HG03457 (cell line): ENCODE measurements at regions not wholly inside any gene's neighbourhood (a gene's known extent, or its start where the extent isn't known, plus 50 kb on each side); places are given as distances from the start of the nearest gene placed in this dataset.
"Not testable (repeated sequence)": the region's sequence is repeated elsewhere in the genome, so short reads cannot be mapped to it uniquely, and the experiment has no call there.

Experiments
- ATAC-seq: cut with Tn5 transposase; IDR thresholded peaks from one replicate; pipeline ENCODE4 v1.9.1; 2021; ENCODE audit warnings: moderate number of reproducible peaks; ENCODE audit not compliant: unreplicated experiment

DNA sequence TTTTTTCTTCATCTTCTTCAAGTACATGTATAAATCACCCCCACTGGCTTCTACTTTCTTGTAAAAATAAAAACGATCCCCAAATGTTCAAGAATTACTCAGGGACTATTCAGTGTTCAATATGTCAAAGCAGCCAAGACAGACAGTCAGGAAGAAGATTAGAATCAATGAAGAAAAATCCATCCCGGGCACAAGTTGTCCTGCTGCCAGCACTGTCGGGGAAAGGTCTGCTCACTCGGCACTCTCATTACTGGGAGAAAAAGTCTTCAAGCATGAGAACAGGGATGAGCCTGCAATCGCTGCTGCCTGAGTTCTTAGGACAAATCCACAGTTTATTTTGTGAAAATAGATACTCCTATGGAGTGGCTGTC is 482.8 kb upstream of the KLHL29 start:
- no peak for ATAC-seq

DNA sequence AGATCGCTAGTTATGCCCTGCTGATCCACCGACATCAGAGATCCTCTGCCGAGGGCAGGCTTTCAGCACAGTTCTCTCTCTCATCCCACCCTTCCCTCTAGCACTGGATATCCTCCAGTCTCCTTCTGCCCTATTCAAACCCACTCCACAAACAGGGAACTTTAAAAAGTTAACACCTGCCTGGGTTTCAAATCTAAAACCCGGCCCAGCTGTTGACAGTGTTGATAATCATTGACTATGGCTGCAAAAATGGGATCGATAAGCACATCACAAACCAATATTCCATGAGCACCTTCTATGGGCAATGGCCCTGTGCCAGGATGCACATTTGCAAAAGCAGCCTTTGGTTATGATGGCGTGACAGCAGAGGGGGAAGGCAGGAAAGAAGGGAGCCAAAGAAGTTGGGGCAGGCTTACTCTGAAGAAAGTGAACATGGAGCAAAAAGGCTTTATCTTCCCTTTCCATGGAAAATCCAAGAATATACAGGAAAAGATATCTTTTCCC is 482.3 kb upstream of the KLHL29 start:
- no peak for ATAC-seq

DNA sequence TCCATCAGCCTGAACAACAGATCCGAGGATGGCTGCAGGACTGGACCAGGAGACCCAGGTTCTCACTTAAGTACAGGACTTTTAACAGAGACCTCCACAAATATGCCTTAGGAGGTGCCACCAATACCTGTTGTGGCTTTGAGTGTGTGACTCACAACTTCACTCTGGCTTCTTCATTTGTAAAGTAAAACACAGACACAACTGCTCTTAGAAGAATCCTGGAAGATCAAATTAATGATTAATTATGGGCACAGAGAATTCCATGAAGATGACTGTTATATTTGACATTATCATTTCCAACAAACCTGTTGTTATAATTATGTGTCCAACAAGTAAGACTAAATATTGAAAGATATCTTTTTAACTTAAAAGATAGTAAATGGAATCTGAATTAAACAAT is 481.4 kb upstream of the KLHL29 start:
- no peak for ATAC-seq

DNA sequence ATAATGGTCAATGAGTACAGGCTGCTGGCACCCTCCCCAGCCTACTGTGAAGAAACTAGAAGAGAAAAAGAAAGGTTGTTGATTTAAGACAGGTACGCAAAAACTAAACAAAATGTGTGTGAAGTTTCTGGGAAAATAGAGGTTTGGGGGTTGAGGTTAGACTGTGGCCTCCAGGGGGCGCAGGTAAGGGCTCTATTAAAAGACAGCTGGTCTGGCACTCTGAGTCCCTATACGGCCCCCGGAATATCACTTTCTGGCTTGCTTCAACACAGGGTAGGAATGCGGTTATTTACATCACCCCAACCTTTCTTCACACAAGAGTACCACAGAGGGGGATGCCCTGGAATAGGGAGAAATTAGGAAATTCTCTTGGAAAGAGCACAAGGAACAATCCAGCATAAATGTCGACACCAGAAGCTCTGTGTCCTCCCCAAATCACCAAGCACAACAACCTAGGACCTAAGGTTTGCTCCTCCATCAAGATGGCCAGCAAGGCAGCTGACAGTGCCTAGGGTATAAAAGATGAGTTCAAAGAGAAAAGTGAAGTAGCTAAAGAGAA is 480.8 kb upstream of the KLHL29 start:
- no peak for ATAC-seq

DNA sequence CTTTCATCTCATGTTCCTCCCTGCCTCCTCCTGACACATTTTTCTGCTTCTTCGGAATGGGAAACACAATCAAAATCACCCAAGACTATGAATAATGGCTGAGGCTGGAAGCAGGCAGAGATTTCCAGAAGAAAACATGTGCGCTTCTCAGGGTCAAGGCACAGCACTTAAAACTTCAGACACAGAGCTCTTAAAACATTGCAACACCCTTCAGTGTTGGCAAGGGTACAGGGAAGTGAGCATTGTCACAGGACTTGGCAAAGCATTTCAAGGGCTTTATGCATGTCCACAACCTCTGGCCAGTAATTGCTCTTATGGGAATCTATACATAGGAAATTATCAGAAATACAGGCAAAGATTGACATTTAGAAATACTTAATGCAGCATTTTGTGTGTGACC is 477.6 kb upstream of the KLHL29 start:
- ATAC-seq = no peak

DNA sequence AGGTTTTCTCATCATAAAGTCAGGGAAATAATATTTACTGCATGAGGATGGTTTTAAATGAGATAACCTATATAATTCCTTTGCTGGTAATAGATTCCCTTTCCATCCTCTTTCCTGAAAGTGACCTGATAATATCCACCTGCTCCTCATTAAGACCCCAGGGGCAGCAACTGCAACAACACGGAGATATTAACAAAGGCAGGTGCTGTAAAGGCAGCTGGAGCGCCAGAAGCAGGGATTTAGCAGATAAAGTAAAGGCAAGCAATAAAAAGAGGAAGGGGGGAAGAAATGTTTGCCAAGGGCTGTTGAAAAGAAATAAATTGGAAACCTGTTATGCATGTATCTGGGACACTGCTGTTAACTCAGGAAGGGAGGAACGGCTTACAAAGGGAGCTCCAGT is 472.6 kb upstream of the KLHL29 start:
- no peak for ATAC-seq

DNA sequence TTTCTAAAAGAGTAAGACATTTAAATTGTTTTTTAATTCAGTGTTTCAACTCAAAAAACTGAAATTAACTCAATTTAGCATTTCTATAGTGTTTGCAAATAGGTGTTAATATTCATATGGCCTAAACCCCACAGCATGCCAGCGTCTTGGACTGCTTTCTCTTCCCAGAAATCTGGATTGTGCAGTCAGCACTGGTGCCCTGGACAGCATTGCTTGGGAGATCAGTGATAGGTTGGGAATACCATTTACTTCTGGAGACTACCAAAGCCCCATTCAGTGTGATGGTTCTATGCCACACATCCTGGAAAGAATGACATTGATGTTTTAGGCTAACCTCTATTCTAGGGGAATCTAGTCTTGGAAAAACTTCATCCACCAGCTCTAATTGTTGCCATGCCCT is 455.0 kb upstream of the KLHL29 start:
- ATAC-seq = no peak

DNA sequence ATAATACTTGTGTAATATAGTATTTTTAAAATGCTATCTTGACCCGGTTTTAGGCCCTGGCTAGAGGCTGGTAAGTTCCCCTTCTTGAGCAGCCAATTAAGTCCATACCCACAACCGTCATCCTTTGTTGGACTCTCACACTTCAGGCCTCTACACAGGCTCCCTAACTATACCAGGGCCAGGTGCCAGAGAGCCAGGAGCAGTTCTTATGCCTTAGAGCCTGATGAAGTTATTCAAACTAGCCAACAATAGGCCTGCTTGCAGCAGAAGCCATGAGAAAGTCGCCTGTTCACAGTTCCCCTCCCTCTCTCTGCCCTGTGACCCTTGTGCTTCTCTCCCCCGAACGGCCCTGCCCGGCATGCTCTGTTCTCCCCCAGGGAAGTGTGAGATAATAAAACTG is 454.2 kb upstream of the KLHL29 start:
- no peak for ATAC-seq

DNA sequence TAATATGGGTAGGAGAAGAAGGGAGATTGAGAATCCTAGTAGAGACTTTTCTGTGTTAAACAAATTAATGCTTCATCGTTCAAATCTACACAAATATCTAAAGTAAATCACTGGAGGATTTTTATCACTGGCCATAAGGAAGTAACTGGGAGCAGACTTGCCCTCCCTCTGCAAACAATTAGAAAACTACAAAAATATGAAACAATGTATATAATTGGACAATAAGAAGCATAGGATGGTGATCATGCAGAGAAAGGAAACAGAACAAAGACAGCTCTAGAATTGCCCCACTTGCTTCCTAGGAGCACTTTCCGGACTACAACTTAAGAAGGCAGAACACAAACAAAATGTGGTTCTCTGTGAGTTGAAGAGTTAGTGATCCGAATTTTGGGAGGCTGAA is 452.7 kb upstream of the KLHL29 start:
- ATAC-seq = no peak

DNA sequence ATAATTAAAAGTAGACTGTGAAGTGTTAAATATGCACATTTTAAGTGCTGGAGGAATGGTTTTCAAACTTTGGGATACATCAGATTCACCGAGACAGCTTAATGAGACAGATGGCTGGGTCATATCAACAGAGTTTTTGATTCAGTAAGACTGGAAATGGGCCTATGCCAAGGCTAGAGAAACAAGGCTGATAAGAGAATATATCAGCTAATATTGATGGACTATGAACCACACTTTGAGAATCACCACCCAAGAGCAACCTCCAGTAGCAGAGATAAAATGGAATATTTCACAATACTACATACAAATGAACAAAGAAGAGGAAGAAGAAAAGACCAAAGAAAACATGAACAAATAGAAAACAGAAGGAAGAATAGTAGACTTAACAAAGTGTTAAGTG is 450.2 kb upstream of the KLHL29 start:
- ATAC-seq = no peak

DNA sequence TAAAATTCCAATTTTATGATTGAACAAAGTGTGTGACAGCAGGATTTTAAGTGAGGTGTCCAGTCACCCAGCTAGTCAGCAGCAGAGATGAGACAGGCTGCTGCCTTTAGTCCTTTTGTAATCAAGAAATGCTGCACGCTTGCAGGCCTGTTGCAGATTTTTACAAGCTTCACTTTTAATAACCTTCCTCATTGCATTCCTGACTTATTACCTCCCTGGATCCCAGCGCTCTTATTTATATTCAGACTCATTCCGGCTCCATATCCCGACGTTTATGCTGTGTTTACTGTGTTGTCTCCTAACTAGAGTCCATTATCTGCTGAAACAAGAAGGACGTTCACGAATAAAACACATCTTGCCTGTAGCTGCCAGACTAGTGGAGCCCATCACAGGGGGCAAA is 442.5 kb upstream of the KLHL29 start:
- no peak for ATAC-seq

DNA sequence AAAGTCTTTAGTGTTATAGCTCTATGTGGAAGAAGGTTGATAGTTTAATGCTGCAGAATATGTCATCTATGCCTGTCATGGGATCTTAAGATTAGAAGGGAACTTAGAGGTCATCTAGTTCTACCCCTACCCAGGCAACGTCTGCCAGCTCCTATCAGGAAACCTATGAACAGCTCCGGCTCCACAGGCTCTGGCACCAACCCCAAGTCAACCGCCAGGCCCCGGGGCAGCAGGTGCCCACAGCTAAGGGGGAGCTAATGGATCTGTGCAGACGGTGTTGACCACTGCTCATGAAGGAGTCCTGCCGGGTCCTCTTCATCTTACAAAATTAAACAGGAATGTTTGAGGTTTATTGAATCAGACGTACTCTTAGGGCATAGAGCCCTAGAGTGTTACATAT is 440.8 kb upstream of the KLHL29 start:
- ATAC-seq = no peak

DNA sequence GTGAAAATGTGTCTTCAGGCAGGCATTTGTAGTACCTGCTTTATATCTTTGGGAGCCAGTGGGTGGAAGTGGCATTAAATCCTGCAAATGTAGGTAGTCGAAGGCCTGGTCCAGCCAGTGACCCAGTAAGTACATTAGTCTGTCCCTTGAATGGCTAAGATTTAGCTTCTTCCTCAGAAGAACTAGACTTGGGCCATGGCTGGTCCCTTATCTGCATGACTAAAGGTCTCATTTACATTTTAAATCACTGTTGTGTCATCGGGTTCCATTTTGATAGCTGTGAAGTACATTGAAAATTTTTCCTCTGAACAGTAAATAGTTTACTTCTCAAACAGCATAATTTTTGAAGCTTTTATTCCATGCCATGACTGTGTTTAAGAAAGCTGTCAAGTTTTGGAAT is 438.4 kb upstream of the KLHL29 start:
- no peak for ATAC-seq

DNA sequence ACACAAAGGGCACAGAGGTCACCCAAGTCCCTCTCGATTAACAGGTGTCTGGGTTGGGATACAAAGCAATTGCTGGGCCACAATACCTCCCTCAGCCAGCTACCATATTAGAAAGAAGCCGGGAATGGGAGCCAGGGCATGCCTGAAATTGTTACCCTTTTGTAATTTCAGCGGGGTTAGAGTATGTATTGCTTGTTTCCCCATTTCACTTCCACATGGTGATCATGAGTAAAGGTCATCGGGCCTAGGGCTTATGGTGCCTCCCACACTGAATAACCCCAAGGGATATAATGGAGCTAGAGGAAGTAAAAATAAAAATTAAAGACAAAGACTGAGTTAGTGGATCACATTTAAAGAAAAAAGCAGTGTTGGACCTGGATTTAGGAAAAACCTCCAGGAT is 437.2 kb upstream of the KLHL29 start:
- no peak for ATAC-seq

DNA sequence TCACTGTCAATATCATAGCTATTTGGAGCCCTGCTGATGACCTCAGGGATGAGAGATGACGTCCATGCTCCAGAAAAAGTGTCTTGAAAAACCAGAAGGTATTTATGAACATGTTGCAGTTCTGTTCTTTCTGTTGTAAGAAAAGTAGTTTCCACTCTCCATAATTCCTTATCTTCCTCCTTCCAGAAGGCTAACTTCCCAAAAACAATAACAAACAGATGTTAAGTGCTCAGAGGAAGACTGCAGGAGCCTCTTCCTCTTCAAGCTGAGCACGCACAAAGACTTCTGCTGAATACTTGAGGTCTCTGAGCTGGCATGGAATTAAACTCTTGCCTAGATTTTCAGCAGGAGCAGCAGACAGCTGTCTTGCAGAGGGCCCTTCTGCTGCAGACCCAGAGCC is 434.5 kb upstream of the KLHL29 start:
- no peak for ATAC-seq

DNA sequence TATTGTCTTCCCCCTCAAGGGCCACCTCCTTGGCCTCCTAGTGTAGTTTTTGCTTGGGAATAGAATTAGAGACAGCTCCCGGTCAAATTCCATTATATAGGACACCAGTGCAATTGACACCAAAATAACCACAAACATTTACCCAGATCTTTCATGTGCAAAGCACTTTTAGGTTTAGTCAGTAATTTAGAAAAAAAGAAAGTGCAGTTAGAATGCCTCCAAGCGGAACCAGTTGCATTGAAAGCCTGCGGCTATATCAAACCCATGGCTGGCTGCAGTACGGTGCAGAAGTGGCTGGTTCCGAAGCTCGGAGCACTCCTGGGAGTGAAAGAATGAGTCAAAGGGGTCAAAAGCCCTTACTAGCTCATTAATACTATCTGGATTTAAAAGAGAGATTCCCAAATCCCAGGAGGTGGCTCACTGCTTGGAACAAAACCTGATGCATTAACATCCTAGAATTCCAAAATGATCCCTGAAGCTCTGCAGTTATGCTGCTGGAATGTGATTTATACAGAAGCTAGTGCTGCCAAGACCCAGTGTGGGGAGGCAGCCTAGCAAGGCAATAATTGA is 432.2 kb upstream of the KLHL29 start:
- ATAC-seq = no peak

DNA sequence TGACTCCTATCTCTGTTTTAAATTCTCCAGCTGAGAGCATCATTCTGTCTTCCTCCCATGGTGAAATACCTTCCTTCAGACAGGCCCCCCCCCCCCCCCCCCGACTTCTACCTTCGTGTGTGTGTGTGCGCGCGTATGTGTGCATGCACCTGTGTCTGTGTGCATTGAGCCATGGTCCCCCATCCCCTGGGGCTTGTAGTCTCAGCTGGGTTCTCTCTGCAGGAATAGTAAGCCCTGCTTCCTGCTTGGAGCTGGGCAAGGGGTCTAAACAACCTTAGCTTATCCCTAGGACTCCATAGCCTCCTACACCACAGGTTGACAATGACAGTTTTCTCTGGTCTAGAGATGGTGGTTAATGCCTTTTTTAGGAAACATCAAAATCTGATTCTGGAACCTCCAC is 427.5 kb upstream of the KLHL29 start:
- no peak for ATAC-seq

DNA sequence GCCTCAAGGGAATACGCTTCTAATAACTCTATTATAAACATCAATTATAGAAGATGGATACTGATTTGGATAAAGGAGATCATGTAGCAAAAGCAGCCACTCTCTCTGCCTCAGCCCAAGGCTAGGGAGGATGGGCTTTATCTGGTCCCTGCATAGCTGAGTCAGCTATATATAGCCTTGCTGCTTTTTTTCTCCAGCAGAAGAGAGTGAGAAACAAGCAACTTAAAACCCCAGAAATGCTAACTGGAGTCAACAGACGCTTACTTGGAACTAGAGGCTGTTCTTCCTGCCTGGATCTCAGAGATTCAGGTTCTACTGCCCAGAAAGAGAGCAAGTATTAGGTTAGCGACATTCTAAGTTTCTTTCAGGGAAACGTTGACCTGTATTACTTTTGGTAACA is 426.7 kb upstream of the KLHL29 start:
- no peak for ATAC-seq

DNA sequence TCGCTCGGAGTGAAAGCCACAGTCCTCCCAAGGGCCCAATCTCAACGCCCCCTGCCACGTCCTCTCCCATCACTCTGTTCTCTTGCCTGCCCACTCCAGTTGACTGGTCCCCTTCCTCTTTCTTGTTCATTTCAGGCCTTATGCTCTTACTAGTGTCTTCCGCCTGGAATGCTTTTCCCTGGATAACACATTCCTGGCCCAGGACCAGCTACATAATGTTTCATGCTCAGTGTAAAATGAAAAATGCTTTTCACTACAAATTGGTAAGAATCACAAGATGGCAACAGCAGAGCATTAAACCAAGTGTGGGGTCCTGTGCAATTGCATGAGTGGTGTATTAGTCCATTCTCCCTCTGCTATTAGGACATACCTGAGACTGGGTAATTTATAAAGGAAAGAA is 417.2 kb upstream of the KLHL29 start:
- no peak for ATAC-seq

DNA sequence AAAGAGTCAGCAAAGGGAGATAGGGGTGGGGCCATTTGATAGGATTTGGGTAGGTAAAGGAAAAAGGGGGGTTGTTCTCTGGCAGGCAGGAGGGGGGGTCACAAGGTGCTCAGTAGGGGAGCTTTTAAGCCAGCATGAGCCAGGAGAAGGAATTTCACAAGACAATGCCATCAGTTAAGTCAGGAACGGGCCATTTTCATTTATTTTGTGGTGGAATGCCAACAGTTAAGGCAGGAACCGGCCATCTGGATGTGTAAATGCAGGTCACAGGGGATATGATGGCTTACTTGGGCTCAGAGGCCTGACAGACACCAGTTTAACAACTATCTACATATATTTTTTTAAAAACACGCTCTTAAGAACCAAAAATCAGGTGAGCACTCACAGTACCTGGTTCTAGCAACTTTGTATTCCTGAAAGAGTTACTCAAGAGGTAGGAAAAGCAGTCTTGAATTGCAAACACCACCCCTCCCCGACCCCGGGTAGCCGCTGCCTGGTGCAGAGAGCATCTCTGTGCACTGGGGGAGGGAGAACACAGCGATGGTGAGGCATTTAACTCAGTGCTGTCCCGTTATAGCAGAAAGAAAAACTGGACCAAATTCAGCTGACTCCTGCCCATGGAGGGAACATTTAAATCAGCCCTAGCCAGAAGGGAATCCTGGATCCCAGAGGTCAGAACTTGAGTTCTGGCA is 414.5 kb upstream of the KLHL29 start:
- no peak for ATAC-seq

DNA sequence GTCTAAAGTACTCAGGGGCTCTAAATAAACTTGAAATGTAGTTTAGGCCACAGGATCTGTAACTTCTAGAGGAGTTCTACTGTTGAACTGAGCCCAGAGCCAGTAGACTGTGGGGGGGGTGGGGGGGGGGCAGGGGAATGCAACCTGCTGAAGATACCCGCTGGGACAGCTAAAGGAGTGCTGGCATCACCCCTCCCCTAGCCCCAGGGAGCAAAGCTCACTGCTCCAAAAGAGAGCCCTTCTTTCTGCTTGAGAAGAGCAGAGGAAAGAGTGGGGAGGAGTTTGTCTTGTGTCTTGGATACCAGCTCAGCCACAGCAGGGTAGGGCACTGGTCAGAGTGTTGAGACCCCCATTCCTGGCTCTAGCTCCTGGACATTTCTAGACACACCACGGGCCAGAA is 414.0 kb upstream of the KLHL29 start:
- no peak for ATAC-seq

DNA sequence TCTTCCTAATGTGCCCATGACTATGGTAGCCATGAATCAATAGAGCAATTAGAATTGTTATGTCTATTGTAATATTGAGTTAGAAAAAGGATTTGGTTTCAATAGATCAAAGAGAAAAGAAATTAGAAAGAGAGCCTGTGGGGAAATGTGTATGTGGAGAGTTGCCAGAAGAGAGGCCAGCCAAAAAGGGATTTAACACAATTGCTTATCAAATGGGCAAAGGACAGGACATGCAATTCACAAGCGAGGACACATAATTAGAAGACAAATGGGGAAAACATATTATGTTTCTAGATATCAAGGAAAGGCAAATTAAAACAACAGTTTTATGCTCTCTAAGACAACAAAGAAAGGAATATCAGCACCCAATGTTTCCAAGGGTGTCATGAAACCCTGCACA is 403.2 kb upstream of the KLHL29 start:
- no peak for ATAC-seq

DNA sequence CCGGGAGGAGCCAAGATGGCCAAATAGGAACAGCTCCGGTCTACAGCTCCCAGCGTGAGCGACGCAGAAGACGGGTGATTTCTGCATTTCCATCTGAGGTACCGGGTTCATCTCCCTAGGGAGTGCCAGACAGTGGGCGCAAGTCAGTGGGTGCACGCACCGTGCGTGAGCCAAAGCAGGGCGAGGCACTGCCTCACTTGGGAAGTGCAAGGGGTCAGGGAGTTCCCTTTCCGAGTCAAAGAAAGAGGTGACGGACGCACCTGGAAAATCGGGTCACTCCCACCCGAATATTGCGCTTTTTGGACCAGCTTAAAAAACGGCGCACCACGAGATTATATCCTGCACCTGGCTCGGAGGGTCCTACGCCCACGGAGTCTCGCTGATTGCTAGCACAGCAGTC is 400.8 kb upstream of the KLHL29 start:
- not testable (repeated sequence) for ATAC-seq
